ENCODE measurements at regions not wholly inside any gene's neighbourhood (a gene's known extent, or its start where the extent isn't known, plus 50 kb on each side); places are given as distances from the start of the nearest gene placed in this dataset.

GRCh38 chr4:23957465-23957864 lies 67.6 kb upstream of the PPARGC1A start:
- POLR2A ChIA-PET = no interaction called here
- Histone ChIP-seq H3K27ac (no peak overlapping the region), H3K9me3 (no peaks in the 10 kb centered on the region), H3K4me1 (no peaks in the 10 kb centered on the region), H3K4me2 (no peak overlapping the region), H3K4me3 (no peak overlapping the region)
- ATAC-seq (no peak), DNase-seq (ENCODE audit: low read depth in 1 of 2, low spot score in 1 of 2) (no peak), FAIRE-seq (no peak)
- CTCF ChIA-PET = no interaction called here
- no peak for TF ChIP-seq FOXS1 (CRISPR knock-in tag; IDR thresholded peaks at IDR 0.05)
- TF ChIP-seq ZFP36 (IDR thresholded peaks at IDR 0.05; ENCODE audit: borderline replicate concordance, partially characterized antibody) = no peak
- no peak for TF ChIP-seq JUNB (IDR thresholded peaks at IDR 0.05)
- TF ChIP-seq CBX2 (IDR thresholded peaks at IDR 0.05; ENCODE audit: borderline replicate concordance, low read depth) = no peak
- no peak for TF ChIP-seq USF2 (IDR thresholded peaks at IDR 0.05)
- TF ChIP-seq RNF2 (IDR thresholded peaks at IDR 0.05; ENCODE audit: borderline replicate concordance, low read depth) = no peak
- TF ChIP-seq ZC3H11A (IDR thresholded peaks at IDR 0.05) = no peak
- no peak for TF ChIP-seq MAZ (IDR thresholded peaks at IDR 0.05; ENCODE audit: borderline replicate concordance, low read depth, low read length)
- no peak for TF ChIP-seq HEYL (CRISPR knock-in tag; IDR thresholded peaks at IDR 0.05)
- no peak for TF ChIP-seq E2F6 (IDR thresholded peaks at IDR 0.05; ENCODE audit: borderline replicate concordance, low read depth)
- no peak for TF ChIP-seq TP53 (CRISPR knock-in tag; IDR thresholded peaks at IDR 0.05)
- TF ChIP-seq RAD21 (conservative IDR thresholded peaks at IDR 0.05 in 1 of 2, IDR thresholded peaks at IDR 0.05 in 1 of 2) = no peak
- TF ChIP-seq CTCF (IDR thresholded peaks at IDR 0.05) = no peak
- no peak for TF ChIP-seq SREBF2 (IDR thresholded peaks at IDR 0.05)
- TF ChIP-seq FOSB (CRISPR knock-in tag; IDR thresholded peaks at IDR 0.05) = no peak
- WGBS (ENCODE audit: missing lambda C conversion rate) = 0% methylated on average over 1 of the region's 1 CpG

GRCh38 chr4:23956601-23957364 lies 66.9 kb upstream of the PPARGC1A start:
- no peak for FAIRE-seq
- ATAC-seq = no peak
- no peak overlapping the region for H3K4me3 ChIP-seq
- ChIA-PET POLR2A (no interaction called here), CTCF (no interaction called here)
- no peak overlapping the region for H3K27ac ChIP-seq
- H3K9me3 ChIP-seq = no peaks in the 10 kb centered on the region
- WGBS (ENCODE audit: missing lambda C conversion rate) = 6% methylated on average over 4 of the region's 4 CpGs
- TF ChIP-seq ZNF302 (CRISPR knock-in tag; IDR thresholded peaks at IDR 0.05) (no peak), ZC3H11A (IDR thresholded peaks at IDR 0.05) (no peak)
- H3K4me2 ChIP-seq = no peak overlapping the region
- no peak for DNase-seq (ENCODE audit: low read depth in 1 of 2, low spot score in 1 of 2)
- H3K4me1 ChIP-seq = no peaks in the 10 kb centered on the region

GRCh38 chr4:23952258-23952657 lies 62.4 kb upstream of the PPARGC1A start:
- no peak for FAIRE-seq
- no peak overlapping the region for H3K27ac ChIP-seq
- WGBS (ENCODE audit: missing lambda C conversion rate) = 27% methylated on average over 2 of the region's 2 CpGs
- H3K4me2 ChIP-seq = no peak overlapping the region
- no peaks in the 10 kb centered on the region for H3K9me3 ChIP-seq
- H3K4me1 ChIP-seq = no peaks in the 10 kb centered on the region
- CTCF ChIA-PET = no interaction called here
- POLR2A ChIA-PET = no interaction called here
- DNase-seq (ENCODE audit: low read depth in 1 of 2, low spot score in 1 of 2) = no peak
- no peak overlapping the region for H3K4me3 ChIP-seq
- no peak for ATAC-seq
- TF ChIP-seq HES2 (IDR thresholded peaks at IDR 0.05) = no peak
- TF ChIP-seq RCOR1 (IDR thresholded peaks at IDR 0.05; ENCODE audit: low read depth, low read length) = no peak
- TF ChIP-seq ELK1 (IDR thresholded peaks at IDR 0.05; ENCODE audit: low read depth, low read length) = no peak
- no peak for TF ChIP-seq CBX8 (IDR thresholded peaks at IDR 0.05)
- no peak for TF ChIP-seq HOXA7 (CRISPR knock-in tag; IDR thresholded peaks at IDR 0.05)
- TF ChIP-seq FOSB (CRISPR knock-in tag; IDR thresholded peaks at IDR 0.05) = no peak
- no peak for TF ChIP-seq HOXB5 (CRISPR knock-in tag; IDR thresholded peaks at IDR 0.05)
- TF ChIP-seq NR3C1 (IDR thresholded peaks at IDR 0.05) = no peak
- no peak for TF ChIP-seq EHF (CRISPR knock-in tag; IDR thresholded peaks at IDR 0.05)
- TF ChIP-seq JUN (IDR thresholded peaks at IDR 0.05) = no peak
- TF ChIP-seq SMC3 (IDR thresholded peaks at IDR 0.05) = no peak
- TF ChIP-seq CEBPB (IDR thresholded peaks at IDR 0.05) = no peak
- TF ChIP-seq EHMT2 (IDR thresholded peaks at IDR 0.05; ENCODE audit: low read depth) = no peak

All from A549 (cell line).